Ascending aorta (tissue), 2 donors: ENCODE measurements at regions not wholly inside any gene's neighbourhood (a gene's known extent, or its start where the extent isn't known, plus 50 kb on each side); places are given as distances from the start of the nearest gene placed in this dataset.

Experiments
- DNase-seq, 2 donors: peaks; one replicate each; pipeline ENCODE4 v3.0.0-alpha.2; 2019; ENCODE audit warnings: low spot score in 2 of 2
- H3K27ac ChIP-seq, 2 donors: fragments of 200-600 bp; sonication (generic); one replicate each; pipeline ENCODE4 v1.5.1; 2016 to 2017; ENCODE audit warnings: mild to moderate bottlenecking in 1 of 2
- H3K27me3 ChIP-seq: fragments of 200-600 bp; sonication (generic); one replicate; pipeline ENCODE4 v1.5.1; 2017
- H3K36me3 ChIP-seq, 2 donors: fragments of 200-600 bp; sonication (generic); one replicate each; pipeline ENCODE4 v1.5.1; 2016
- H3K4me1 ChIP-seq, 2 donors: fragments of 200-600 bp; sonication (generic); one replicate each; pipeline ENCODE4 v1.5.1; 2016 to 2017; ENCODE audit warnings: mild to moderate bottlenecking in 1 of 2
- H3K4me3 ChIP-seq, 2 donors: fragments of 200-600 bp; sonication (generic); one replicate each; pipeline ENCODE4 v1.5.1; 2016 to 2017; ENCODE audit warnings: mild to moderate bottlenecking in 1 of 2
- H3K9me3 ChIP-seq, 2 donors: fragments of 200-600 bp; sonication (generic); one replicate each; pipeline ENCODE4 v1.5.1; 2016
- intact Hi-C: fragments of 100-400 bp; cut with DNase I; formaldehyde crosslinking; loops from one replicate; pipeline ENCODE4 v1.15.1; 2023
- TF ChIP-seq, protein P1 (sequence below), 3 experiments: fragments of 200-600 bp in 2 of 3; fragments of 450-650 bp in 1 of 3; sonication (generic) in 2 of 3; IDR thresholded peaks; one replicate each; pipeline ENCODE4 v1.5.1; 2016 to 2019; ENCODE audit warnings: antibody characterized with exemption in 3 of 3, mild to moderate bottlenecking in 1 of 3, moderate library complexity in 1 of 3

DNA sequence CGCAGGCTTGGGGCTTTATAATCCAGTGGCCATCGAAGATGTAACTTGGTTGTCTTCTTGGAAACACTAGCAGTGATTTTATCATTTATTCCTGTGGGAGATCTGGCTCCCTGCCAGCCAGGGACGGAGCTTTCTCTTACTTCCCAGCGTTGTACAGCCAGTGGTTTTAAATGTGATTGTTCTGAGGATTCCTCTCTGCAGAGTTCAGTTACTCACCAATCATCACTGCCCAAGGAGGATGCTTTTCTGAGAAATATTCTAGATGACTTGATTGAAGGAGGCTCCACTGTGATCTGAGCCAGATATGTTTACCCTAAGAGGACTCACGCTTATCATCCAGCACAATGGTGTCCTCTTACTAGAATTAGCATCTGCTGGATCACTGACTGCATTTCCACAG is 744.3 kb downstream of the RNF144A start:
- Histone ChIP-seq H3K4me1 (no peaks in the 10 kb centered on the region), H3K36me3 (no peaks in the 10 kb centered on the region), H3K4me3 (no peak overlapping the region), H3K9me3 (no peaks in the 10 kb centered on the region), H3K27me3 (no peaks in the 10 kb centered on the region), H3K27ac (no peak overlapping the region)
- intact Hi-C loops: no loop called here
- DNase-seq: no peak
- TF ChIP-seq, protein P1, sequence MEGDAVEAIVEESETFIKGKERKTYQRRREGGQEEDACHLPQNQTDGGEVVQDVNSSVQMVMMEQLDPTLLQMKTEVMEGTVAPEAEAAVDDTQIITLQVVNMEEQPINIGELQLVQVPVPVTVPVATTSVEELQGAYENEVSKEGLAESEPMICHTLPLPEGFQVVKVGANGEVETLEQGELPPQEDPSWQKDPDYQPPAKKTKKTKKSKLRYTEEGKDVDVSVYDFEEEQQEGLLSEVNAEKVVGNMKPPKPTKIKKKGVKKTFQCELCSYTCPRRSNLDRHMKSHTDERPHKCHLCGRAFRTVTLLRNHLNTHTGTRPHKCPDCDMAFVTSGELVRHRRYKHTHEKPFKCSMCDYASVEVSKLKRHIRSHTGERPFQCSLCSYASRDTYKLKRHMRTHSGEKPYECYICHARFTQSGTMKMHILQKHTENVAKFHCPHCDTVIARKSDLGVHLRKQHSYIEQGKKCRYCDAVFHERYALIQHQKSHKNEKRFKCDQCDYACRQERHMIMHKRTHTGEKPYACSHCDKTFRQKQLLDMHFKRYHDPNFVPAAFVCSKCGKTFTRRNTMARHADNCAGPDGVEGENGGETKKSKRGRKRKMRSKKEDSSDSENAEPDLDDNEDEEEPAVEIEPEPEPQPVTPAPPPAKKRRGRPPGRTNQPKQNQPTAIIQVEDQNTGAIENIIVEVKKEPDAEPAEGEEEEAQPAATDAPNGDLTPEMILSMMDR (IDR thresholded peaks at IDR 0.05): no peak

DNA sequence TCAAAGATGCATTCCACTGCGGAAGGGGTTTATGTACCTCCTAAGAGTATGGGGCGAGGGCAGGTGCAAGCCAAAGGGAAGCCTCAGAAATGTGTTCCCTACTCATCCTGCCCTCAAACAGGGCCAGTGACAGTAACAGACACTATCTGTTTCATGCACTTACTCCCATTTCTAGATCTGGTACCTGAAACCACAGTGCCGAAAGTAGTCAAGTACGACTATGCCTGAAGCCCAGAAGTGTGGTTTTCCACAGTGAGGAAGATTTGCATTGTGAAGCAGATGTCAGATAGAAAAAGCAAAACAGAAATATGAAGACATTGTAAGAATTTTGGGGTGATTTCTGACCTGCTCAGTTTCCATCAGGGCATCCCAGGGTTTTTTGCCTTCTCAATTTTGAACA is 748.7 kb downstream of the RNF144A start:
- H3K9me3 ChIP-seq: no peaks in the 10 kb centered on the region
- TF ChIP-seq, protein P1 (IDR thresholded peaks at IDR 0.05): no peak
- H3K27me3 ChIP-seq: no peaks in the 10 kb centered on the region
- H3K4me1 ChIP-seq: no peaks in the 10 kb centered on the region
- H3K36me3 ChIP-seq: no peaks in the 10 kb centered on the region
- no peak overlapping the region for H3K4me3 ChIP-seq
- no peak for DNase-seq
- intact Hi-C loops: no loop called here
- no peak overlapping the region for H3K27ac ChIP-seq

DNA sequence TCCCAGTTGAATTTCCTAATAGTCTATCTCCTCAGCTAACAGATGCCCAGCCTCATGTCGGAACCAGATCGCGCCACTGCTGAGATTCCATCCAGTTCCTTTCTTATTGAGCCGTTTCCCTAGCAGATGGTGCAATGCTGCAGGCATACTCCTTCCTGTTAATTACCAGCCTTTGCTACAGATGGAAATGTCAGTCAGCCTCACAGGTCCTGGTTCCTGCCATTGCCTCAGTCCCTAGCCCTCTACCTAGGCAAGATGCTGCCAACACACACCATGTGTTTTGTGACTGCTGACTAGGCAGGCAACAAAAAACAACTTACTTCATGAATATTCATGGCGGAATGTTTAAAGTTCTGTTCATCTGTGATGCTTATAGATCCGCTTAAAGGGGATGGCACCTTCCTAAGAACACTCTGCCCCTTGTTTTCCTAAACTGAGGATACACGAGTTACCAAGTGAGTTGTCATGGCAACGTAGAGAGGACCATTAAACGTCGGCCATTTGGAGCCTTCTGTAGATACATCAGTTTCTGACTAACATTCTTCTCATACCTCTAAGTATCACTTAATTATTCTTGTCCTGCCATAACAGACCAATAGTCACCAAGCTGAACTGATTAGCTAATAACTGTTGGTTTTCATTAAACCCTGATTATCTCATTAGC is 749.5 kb downstream of the RNF144A start:
- Histone ChIP-seq H3K36me3 (no peaks in the 10 kb centered on the region), H3K4me1 (no peaks in the 10 kb centered on the region), H3K9me3 (no peaks in the 10 kb centered on the region), H3K4me3 (no peak overlapping the region), H3K27ac (no peak overlapping the region), H3K27me3 (no peaks in the 10 kb centered on the region)
- no peak for DNase-seq
- TF ChIP-seq, protein P1 (IDR thresholded peaks at IDR 0.05): no peak
- intact Hi-C loops: no loop called here

DNA sequence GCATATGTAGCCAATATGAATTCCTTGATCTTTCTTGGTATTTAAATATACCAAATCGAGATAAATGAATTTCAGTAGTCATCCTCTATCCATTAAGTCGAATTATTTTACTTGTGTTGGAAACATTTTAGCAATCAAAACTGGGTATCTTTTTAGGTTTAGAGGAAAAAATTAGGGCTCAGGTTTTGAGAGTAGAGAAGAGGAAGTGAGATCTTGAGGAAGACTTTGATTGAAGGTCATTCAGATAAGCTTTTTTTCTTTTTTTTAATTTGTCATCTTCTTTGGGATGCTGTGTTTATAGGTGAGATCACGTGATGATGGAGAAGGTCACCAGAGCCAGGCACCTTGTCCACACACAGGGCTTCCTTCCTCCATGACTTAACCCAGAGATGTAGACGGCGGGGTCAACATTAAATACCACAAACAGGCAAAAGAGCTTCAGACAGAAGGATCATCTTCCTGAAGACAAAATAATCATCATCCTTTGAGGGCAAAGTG is 750.1 kb downstream of the RNF144A start:
- intact Hi-C loops: no loop called here
- Histone ChIP-seq H3K4me3 (no peak overlapping the region), H3K36me3 (no peaks in the 10 kb centered on the region), H3K27ac (no peak overlapping the region), H3K9me3 (no peaks in the 10 kb centered on the region), H3K27me3 (no peaks in the 10 kb centered on the region), H3K4me1 (no peaks in the 10 kb centered on the region)
- DNase-seq: no peak
- TF ChIP-seq, protein P1 (IDR thresholded peaks at IDR 0.05): no peak

DNA sequence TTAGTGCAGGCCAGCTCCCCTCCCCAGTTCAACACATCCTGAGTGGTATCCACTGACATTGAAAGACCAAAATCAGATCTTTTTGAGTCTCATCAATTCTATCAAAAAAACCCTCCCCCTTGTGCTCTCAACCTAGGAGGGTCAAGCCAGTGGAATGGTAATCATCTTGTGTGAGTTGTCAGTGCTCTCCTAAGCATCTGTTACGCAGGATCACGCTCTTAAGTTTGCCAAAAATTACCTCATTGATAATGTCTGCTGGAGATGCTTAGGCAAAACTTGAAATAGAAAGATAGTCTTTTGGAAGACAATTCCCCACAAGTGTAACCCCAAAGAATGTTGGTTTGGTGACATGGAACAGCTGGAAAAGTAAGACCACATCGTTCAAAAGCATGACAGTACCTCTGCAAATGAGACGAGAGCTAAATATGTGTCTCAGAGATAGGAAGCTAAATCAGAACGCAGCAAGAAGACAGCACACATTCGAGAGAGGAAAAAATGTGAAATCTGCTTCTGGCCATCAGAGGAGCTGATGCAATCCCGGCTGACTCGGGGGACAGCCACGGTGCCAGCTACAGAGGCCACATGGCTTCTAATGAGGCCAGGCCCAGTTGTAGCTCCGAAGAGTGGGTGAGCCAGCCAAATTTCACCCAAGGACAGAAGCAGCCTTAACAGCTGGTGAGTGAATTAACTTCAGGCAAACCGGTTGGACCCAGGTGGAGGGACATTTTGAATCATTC is 753.9 kb downstream of the RNF144A start:
- Histone ChIP-seq H3K9me3 (no peaks in the 10 kb centered on the region), H3K4me1 (no peaks in the 10 kb centered on the region), H3K4me3 (no peak overlapping the region), H3K27me3 (no peaks in the 10 kb centered on the region), H3K36me3 (no peaks in the 10 kb centered on the region), H3K27ac (no peak overlapping the region)
- DNase-seq: no peak
- TF ChIP-seq, protein P1 (IDR thresholded peaks at IDR 0.05): no peak
- intact Hi-C loops: no loop called here
